ENCODE measurements at regions not wholly inside any gene's neighbourhood (a gene's known extent, or its start where the extent isn't known, plus 50 kb on each side); places are given as distances from the start of the nearest gene placed in this dataset.
A peak's percentile ranks its signal among the peaks of the same experiment; 100 is the strongest.

GRCh38 chr2:402721-403120 is 114.8 kb upstream of the ALKAL2 start:
- 90 to 91% methylated on average over 3 of the region's 3 CpGs for WGBS, 2 donors
- peak in 1 of 2 donors; percentile 34 for DNase-seq (ENCODE audit: low spot score in 2 of 2)
- intact Hi-C loops (cut with DNase I; ENCODE audit: low total_unique reads): no loop called here
- no peak overlapping the region for H3K4me3 ChIP-seq (ENCODE audit: low read depth, poor library complexity, severe bottlenecking)
- no peak for TF ChIP-seq POLR2A (IDR thresholded peaks at IDR 0.05)
- TF ChIP-seq, protein P1, sequence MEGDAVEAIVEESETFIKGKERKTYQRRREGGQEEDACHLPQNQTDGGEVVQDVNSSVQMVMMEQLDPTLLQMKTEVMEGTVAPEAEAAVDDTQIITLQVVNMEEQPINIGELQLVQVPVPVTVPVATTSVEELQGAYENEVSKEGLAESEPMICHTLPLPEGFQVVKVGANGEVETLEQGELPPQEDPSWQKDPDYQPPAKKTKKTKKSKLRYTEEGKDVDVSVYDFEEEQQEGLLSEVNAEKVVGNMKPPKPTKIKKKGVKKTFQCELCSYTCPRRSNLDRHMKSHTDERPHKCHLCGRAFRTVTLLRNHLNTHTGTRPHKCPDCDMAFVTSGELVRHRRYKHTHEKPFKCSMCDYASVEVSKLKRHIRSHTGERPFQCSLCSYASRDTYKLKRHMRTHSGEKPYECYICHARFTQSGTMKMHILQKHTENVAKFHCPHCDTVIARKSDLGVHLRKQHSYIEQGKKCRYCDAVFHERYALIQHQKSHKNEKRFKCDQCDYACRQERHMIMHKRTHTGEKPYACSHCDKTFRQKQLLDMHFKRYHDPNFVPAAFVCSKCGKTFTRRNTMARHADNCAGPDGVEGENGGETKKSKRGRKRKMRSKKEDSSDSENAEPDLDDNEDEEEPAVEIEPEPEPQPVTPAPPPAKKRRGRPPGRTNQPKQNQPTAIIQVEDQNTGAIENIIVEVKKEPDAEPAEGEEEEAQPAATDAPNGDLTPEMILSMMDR (IDR thresholded peaks at IDR 0.05): no peak

DNA sequence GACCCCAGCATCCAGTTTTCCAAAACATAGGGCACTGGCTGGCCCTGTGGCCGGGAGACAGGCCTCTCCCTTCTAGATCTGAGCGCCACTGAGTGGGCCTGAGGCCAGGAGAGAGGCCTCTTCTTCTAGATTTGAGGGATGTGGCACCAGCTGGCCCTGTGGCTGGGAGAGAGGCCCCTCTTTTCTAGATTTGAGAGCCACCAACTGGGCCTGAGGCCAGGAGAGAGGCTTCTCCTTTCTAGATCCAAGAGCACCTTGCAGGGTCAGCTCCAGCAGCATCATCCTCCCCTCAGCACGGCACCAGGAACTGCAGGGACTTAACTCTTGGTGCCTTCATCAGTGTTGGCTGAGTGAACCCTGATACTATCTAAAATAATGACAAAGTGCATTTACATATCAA is 114.3 kb upstream of the ALKAL2 start:
- TF ChIP-seq POLR2A (IDR thresholded peaks at IDR 0.05): no peak
- WGBS, 2 donors: 90 to 94% methylated on average over 3 of the region's 3 CpGs
- H3K4me3 ChIP-seq (ENCODE audit: low read depth, poor library complexity, severe bottlenecking): no peak overlapping the region
- intact Hi-C loops (cut with DNase I; ENCODE audit: low total_unique reads): no loop called here
- no peak for DNase-seq (ENCODE audit: low spot score in 2 of 2)

- H3K4me3 ChIP-seq (ENCODE audit: low read depth, poor library complexity, severe bottlenecking): no peak overlapping the region
- WGBS, 2 donors: 77 to 82% methylated on average over 14 of the region's 14 CpGs
- intact Hi-C loops (cut with DNase I; ENCODE audit: low total_unique reads): no loop called here
- no peak for DNase-seq (ENCODE audit: low spot score in 2 of 2)
- TF ChIP-seq POLR2A (IDR thresholded peaks at IDR 0.05): no peak
- TF ChIP-seq, protein P1 (IDR thresholded peaks at IDR 0.05): no peak
Observed at GRCh38 chr2:401019-401679, 113.3 kb upstream of the ALKAL2 start.

DNA sequence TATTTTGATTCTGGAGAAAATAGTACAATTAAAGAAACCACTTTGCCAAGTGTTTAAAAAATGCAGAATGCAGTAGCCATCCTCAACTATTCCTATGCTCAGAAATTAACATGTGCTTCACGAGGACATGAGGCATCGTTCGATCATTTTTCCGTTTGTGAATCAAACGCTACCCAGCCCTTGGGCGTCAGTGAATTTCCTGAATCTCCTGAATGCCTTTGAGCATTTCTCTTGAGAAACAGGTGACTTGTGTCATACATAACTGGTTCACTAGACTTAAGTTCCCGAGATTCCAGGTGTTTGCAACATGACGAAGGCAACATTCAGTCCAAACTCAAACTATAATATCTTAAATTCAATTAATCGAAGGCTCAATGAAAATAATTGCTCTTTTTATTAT is 110.0 kb upstream of the ALKAL2 start:
- WGBS, 2 donors: 90% methylated on average over 9 of the region's 9 CpGs
- intact Hi-C loops (cut with DNase I; ENCODE audit: low total_unique reads): no loop called here
- TF ChIP-seq, protein P1 (IDR thresholded peaks at IDR 0.05): no peak
- TF ChIP-seq POLR2A (IDR thresholded peaks at IDR 0.05): no peak
- DNase-seq (ENCODE audit: low spot score in 2 of 2): no peak
- H3K4me3 ChIP-seq (ENCODE audit: low read depth, poor library complexity, severe bottlenecking): no peak overlapping the region

- 81 to 85% methylated on average over 14 of the region's 14 CpGs for WGBS, 2 donors
- no peak for TF ChIP-seq POLR2A (IDR thresholded peaks at IDR 0.05)
- TF ChIP-seq, protein P1 (IDR thresholded peaks at IDR 0.05): no peak
Observed at GRCh38 chr2:397521-397920, 109.6 kb upstream of the ALKAL2 start.

GRCh38 chr2:396903-397302 is 109.0 kb upstream of the ALKAL2 start:
- intact Hi-C loops (cut with DNase I; ENCODE audit: low total_unique reads): no loop called here
- TF ChIP-seq POLR2A (IDR thresholded peaks at IDR 0.05): no peak
- TF ChIP-seq, protein P1 (IDR thresholded peaks at IDR 0.05): no peak
- DNase-seq (ENCODE audit: low spot score in 2 of 2): no peak
- H3K4me3 ChIP-seq (ENCODE audit: low read depth, poor library complexity, severe bottlenecking): no peak overlapping the region
- WGBS, 2 donors: 89 to 93% methylated on average over 11 of the region's 11 CpGs

More at GRCh38 chr2:397521-397920, 109.6 kb upstream of the ALKAL2 start:
- intact Hi-C loops (cut with DNase I; ENCODE audit: low total_unique reads): no loop called here
- no peak for DNase-seq (ENCODE audit: low spot score in 2 of 2)
- no peak overlapping the region for H3K4me3 ChIP-seq (ENCODE audit: low read depth, poor library complexity, severe bottlenecking)
